Stimulated activated CD8-positive, alpha-beta memory T cell treated with anti-CD3 and anti-CD28 coated beads, Interleukin-15, amount 100 ng/mL, for 48 hours (primary cell): ENCODE measurements at regions not wholly inside any gene's neighbourhood (a gene's known extent, or its start where the extent isn't known, plus 50 kb on each side); places are given as distances from the start of the nearest gene placed in this dataset.
"Not testable (repeated sequence)": the region's sequence is repeated elsewhere in the genome, so short reads cannot be mapped to it uniquely, and the experiment has no call there.

Experiments
- DNase-seq, 2 donors: peaks; one replicate each; pipeline ENCODE4 v3.0.0-alpha.2; 2020; ENCODE audit warnings: low read depth in 2 of 2

GRCh38 chr18:34942276-34942675 lies 98.9 kb upstream of the MAPRE2 start:
- no peak for DNase-seq

GRCh38 chr18:34942975-34943374 lies 98.2 kb upstream of the MAPRE2 start:
- DNase-seq = no peak

GRCh38 chr18:34943587-34943986 lies 97.6 kb upstream of the MAPRE2 start:
- DNase-seq = no peak

GRCh38 chr18:34947711-34948125 lies 93.5 kb upstream of the MAPRE2 start:
- DNase-seq = no peak

GRCh38 chr18:34951625-34952379 lies 89.4 kb upstream of the MAPRE2 start:
- no peak for DNase-seq

- no peak for DNase-seq
Measured at GRCh38 chr18:34953212-34953611, 88.0 kb upstream of the MAPRE2 start.

GRCh38 chr18:34955494-34955893 lies 85.7 kb upstream of the MAPRE2 start:
- not testable (repeated sequence) for DNase-seq

- no peak for DNase-seq
Measured at GRCh38 chr18:34956663-34957062, 84.5 kb upstream of the MAPRE2 start.

GRCh38 chr18:34957119-34957863 lies 83.9 kb upstream of the MAPRE2 start:
- DNase-seq = no peak

- DNase-seq = no peak
Measured at GRCh38 chr18:34957864-34958259, 83.4 kb upstream of the MAPRE2 start.

GRCh38 chr18:34959211-34959829 lies 81.9 kb upstream of the MAPRE2 start:
- DNase-seq = no peak

GRCh38 chr18:34959989-34960388 lies 81.2 kb upstream of the MAPRE2 start:
- DNase-seq = no peak

- DNase-seq = no peak
Measured at GRCh38 chr18:34965108-34965507, 76.1 kb upstream of the MAPRE2 start.

- no peak for DNase-seq
Measured at GRCh38 chr18:34965566-34965965, 75.6 kb upstream of the MAPRE2 start.

- DNase-seq = no peak
Measured at GRCh38 chr18:34970106-34970505, 71.1 kb upstream of the MAPRE2 start.

GRCh38 chr18:34971313-34971712 lies 69.9 kb upstream of the MAPRE2 start:
- DNase-seq = no peak

- no peak for DNase-seq
Measured at GRCh38 chr18:34972765-34973414, 68.3 kb upstream of the MAPRE2 start.

GRCh38 chr18:34976123-34976522 lies 65.1 kb upstream of the MAPRE2 start:
- no peak for DNase-seq

- DNase-seq = no peak
Measured at GRCh38 chr18:34976534-34976898, 64.7 kb upstream of the MAPRE2 start.

- peak; percentile 64 to 71 for DNase-seq
Measured at GRCh38 chr18:34976899-34977837, 64.0 kb upstream of the MAPRE2 start.

GRCh38 chr18:34977838-34978532 lies 63.2 kb upstream of the MAPRE2 start:
- peak; percentile 49 to 55 for DNase-seq
